HFFc6 (cell line): ENCODE measurements at regions not wholly inside any gene's neighbourhood (a gene's known extent, or its start where the extent isn't known, plus 50 kb on each side); places are given as distances from the start of the nearest gene placed in this dataset.

Experiments
- DNase-seq: peaks from one replicate; pipeline ENCODE4 v3.0.0-alpha.2; 2018
- H3K27ac Mint-ChIP-seq: 2 replicates; pipeline ENCODE4 v1.8.0; 2020; ENCODE audit warnings: mild to moderate bottlenecking, mixed read lengths
- H3K27me3 Mint-ChIP-seq: 2 replicates; pipeline ENCODE4 v1.8.0; 2021; ENCODE audit warnings: mild to moderate bottlenecking, moderate library complexity, mixed read lengths; ENCODE audit not compliant: insufficient read depth
- H3K36me3 Mint-ChIP-seq: 2 replicates; pipeline ENCODE4 v1.8.0; 2021; ENCODE audit warnings: low read depth, mixed read lengths
- H3K4me1 Mint-ChIP-seq: 2 replicates; pipeline ENCODE4 v1.8.0; 2020; ENCODE audit warnings: low read depth, mixed read lengths
- H3K4me3 Mint-ChIP-seq: 2 replicates; pipeline ENCODE4 v1.8.0; 2020; ENCODE audit warnings: mild to moderate bottlenecking, moderate library complexity, mixed read lengths
- H3K9me3 Mint-ChIP-seq: 2 replicates; pipeline ENCODE4 v1.8.0; 2020; ENCODE audit warnings: mild to moderate bottlenecking, mixed read lengths
- TF ChIP-seq, protein P1 (sequence below): fragments of 200-600 bp; sonication (generic); IDR thresholded peaks from 2 replicates; pipeline ENCODE4 v1.5.0; 2021; ENCODE audit warnings: antibody characterized with exemption, mild to moderate bottlenecking

DNA sequence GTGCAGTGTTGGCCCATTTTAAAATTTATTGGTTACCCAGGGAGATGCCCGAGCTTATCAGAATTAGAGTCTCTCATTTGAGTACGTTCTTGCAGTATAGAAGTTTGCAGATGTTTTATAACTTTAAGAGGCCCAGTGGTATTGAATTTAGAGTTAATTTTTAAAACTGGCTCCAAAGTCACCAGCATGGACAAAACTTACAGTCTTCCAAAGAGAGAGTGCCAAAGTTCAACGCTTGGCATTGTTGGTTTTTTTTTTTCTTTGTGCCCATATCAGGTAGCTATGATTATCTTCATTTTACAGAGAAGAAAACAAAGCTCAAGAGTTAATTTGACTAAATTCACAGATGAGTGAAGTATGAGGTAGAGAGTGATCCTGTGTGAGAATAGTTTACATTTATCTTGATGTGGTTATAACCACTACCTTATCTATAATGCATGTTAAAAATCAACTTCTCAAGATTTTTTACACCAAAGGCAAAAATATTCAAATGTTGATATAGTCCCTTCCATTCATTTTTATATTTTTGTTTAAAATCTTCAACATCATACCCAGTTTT, 273.7 kb upstream of the DMRT1 start:
- no peak for DNase-seq
- Mint-ChIP-seq H3K4me3 (no peak overlapping the region), H3K9me3 (no peaks in the 10 kb centered on the region), H3K4me1 (no peaks in the 10 kb centered on the region), H3K36me3 (no peaks in the 10 kb centered on the region), H3K27me3 (peaks cover 11% of the 10 kb centered on the region), H3K27ac (no peak overlapping the region)
- TF ChIP-seq, protein P1, sequence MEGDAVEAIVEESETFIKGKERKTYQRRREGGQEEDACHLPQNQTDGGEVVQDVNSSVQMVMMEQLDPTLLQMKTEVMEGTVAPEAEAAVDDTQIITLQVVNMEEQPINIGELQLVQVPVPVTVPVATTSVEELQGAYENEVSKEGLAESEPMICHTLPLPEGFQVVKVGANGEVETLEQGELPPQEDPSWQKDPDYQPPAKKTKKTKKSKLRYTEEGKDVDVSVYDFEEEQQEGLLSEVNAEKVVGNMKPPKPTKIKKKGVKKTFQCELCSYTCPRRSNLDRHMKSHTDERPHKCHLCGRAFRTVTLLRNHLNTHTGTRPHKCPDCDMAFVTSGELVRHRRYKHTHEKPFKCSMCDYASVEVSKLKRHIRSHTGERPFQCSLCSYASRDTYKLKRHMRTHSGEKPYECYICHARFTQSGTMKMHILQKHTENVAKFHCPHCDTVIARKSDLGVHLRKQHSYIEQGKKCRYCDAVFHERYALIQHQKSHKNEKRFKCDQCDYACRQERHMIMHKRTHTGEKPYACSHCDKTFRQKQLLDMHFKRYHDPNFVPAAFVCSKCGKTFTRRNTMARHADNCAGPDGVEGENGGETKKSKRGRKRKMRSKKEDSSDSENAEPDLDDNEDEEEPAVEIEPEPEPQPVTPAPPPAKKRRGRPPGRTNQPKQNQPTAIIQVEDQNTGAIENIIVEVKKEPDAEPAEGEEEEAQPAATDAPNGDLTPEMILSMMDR: no peak

DNA sequence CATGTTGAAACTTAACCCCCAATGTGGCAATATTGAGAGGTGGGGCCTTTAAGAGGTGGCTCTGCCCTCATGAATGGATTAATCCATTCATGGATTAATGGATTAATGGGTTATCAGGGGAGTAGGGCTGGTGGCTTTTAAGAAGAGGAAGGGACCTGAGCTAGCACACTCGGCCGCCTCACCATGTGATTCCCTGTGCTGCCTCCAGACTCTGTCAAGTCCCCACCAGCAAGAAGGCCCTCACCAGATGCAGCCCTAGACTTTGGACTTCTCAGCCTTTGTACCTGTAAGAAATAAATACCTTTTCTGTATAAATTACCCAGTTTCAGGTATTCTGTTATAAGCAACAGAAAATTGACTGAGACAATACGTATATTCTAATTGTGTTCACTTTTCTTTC, 272.2 kb upstream of the DMRT1 start:
- DNase-seq: no peak
- no peak overlapping the region for H3K27ac Mint-ChIP-seq
- H3K4me1 Mint-ChIP-seq: no peaks in the 10 kb centered on the region
- no peaks in the 10 kb centered on the region for H3K36me3 Mint-ChIP-seq
- TF ChIP-seq, protein P1: no peak
- H3K4me3 Mint-ChIP-seq: no peak overlapping the region
- H3K27me3 Mint-ChIP-seq: peaks cover 4% of the 10 kb centered on the region
- H3K9me3 Mint-ChIP-seq: no peaks in the 10 kb centered on the region

DNA sequence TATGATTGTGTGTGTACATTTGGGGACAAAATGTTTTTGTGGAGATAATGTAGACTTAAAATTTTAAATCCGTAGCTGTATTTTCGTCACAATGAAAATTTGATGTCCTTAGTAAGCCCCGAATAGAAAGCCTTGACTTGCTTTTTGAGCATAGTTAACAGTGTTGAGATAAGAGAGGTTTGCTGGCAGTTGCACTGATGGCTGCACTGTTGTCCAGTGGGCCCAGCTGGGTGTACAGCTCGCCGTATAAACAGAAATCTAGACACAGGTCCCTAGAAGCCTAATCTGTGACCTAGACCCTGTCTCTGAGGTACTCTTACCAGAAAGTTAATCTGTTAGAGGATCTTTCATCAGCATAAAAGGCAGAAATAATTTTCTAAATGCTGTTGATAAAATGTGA, 271.3 kb upstream of the DMRT1 start:
- Mint-ChIP-seq H3K36me3 (no peaks in the 10 kb centered on the region), H3K27ac (no peak overlapping the region), H3K27me3 (peaks cover 4% of the 10 kb centered on the region), H3K9me3 (no peaks in the 10 kb centered on the region), H3K4me3 (no peak overlapping the region), H3K4me1 (no peaks in the 10 kb centered on the region)
- DNase-seq: no peak
- TF ChIP-seq, protein P1: no peak

DNA sequence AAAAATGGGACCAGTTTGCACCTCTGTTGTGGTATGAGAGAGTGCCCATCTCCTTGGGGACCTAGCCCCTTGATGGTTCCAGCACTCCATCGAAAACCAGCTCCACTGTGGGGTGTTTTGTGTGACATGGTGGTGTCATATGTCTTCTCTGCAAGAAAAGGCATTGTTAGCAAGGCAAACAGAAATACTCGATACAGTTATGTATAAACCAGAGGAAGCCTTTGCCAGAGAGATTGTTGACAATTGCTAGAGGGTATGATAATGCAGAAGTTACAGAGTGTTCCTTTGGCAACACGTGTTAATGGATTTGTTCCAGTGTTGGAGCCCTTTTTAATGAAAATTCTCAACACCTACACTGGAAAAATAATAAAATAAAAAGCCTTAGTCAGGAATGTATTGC, 270.4 kb upstream of the DMRT1 start:
- Mint-ChIP-seq H3K9me3 (no peaks in the 10 kb centered on the region), H3K27me3 (peaks cover 4% of the 10 kb centered on the region), H3K27ac (no peak overlapping the region), H3K36me3 (no peaks in the 10 kb centered on the region), H3K4me1 (no peaks in the 10 kb centered on the region), H3K4me3 (no peak overlapping the region)
- TF ChIP-seq, protein P1: no peak
- no peak for DNase-seq

DNA sequence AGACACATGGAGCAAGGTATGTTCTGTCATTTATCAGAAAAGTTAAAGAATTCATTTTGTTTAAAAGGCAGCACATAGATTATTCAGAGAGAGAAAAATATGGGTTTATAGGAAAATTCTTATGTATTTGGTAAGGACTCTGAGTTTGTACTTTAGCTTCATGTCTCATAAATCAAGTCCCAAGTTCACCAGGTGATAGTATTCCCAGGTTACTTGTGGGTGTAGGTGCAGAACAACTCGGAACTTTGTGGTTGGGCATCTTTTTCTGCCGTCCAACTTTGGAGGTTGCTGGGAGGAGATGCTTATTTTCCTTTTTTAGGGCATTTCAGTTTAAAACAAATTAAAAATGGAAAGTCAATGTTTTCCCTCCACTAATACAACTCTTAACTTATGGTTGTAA, 269.8 kb upstream of the DMRT1 start:
- TF ChIP-seq, protein P1: no peak
- Mint-ChIP-seq H3K27ac (no peak overlapping the region), H3K4me1 (no peaks in the 10 kb centered on the region), H3K36me3 (no peaks in the 10 kb centered on the region), H3K4me3 (no peak overlapping the region), H3K27me3 (peaks cover 3% of the 10 kb centered on the region), H3K9me3 (peaks cover under 1% of the 10 kb centered on the region)
- DNase-seq: no peak
